ENCODE measurements at regions not wholly inside any gene's neighbourhood (a gene's known extent, or its start where the extent isn't known, plus 50 kb on each side); places are given as distances from the start of the nearest gene placed in this dataset.
A peak's percentile ranks its signal among the peaks of the same experiment; 100 is the strongest.

DNA sequence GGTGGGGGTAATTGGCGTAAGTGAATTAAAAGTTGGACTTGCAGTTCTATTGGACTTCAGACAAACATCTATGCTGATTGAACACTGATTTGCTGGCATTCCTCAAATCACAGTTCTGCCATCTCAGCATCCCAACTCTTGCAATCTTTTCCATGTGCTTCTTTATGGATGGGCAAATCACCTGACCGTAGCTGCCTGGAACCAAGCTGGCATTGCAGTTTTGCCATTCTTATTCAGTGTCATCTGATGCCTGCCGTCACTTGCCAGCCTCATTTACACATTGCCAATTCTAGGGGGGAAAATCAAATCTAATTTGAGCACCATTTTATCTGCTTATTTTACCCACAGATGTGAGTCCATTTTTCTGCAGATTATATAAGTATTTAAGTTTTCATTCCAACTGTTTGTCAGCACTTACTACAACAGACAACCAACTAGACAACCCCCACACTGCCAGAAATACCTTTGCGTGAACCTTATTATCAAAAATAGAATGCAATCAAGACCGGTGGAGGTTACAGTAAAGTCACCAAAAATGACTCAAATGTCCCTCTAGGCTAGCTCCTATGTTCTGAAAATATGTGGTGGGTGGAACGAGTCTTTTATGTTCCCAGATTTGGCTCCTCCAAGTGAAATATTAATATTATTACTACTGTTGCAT is 172.3 kb upstream of the CTBP2 start:
- no peak overlapping the region for H3K4me3 ChIP-seq
- H3K27ac ChIP-seq: peak overlapping the region in 10 of 12 donors; percentile 38 to 81 (median 70)
- no peak for DNase-seq
- H3K9me3 ChIP-seq: no peaks in the 10 kb centered on the region
- intact Hi-C loops (cut with DNase I): loop anchor here in 4 of 10 donors (5.0 to 10.0 kb wide), 4 partner anchors 168 to 345 kb away; partner anchors contain the start of gene CTBP2 (in 2 of the 4)
- ATAC-seq: peak in 2 of 4 donors; percentile 43 to 51
- no peaks in the 10 kb centered on the region for H3K27me3 ChIP-seq
- WGBS, 4 donors: 46 to 58% (median 49%) methylated on average over 6 of the region's 6 CpGs
- no peaks in the 10 kb centered on the region for H3K36me3 ChIP-seq
- TF ChIP-seq POLR2A (IDR thresholded peaks at IDR 0.05): no peak
- TF ChIP-seq, protein P1, sequence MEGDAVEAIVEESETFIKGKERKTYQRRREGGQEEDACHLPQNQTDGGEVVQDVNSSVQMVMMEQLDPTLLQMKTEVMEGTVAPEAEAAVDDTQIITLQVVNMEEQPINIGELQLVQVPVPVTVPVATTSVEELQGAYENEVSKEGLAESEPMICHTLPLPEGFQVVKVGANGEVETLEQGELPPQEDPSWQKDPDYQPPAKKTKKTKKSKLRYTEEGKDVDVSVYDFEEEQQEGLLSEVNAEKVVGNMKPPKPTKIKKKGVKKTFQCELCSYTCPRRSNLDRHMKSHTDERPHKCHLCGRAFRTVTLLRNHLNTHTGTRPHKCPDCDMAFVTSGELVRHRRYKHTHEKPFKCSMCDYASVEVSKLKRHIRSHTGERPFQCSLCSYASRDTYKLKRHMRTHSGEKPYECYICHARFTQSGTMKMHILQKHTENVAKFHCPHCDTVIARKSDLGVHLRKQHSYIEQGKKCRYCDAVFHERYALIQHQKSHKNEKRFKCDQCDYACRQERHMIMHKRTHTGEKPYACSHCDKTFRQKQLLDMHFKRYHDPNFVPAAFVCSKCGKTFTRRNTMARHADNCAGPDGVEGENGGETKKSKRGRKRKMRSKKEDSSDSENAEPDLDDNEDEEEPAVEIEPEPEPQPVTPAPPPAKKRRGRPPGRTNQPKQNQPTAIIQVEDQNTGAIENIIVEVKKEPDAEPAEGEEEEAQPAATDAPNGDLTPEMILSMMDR (IDR thresholded peaks at IDR 0.05): no peak
- peaks cover 0 to 17% (median 0%) of the 10 kb centered on the region in 12 donors for H3K4me1 ChIP-seq

DNA sequence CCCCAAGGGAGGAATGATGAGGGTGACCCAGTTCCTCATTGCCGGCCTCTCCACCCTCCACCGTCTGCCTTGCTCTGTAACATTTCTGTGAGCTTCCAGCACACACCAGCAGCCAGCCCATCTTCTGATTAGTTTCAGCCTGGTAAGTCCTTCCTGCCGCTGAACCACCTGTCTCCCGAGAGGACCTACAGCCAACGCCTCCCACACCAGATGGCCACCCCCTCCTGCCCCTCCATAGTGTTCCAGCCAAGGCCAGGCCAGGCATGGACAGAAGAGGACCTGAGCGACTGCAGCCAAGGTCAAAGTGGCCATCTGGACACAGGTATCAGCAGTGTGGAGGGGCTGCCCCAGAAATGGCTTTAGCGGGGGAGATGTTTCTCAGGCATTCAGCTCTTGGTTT is 170.7 kb upstream of the CTBP2 start:
- intact Hi-C loops (cut with DNase I): loop anchor here in 4 of 10 donors (5.0 to 10.0 kb wide), 4 partner anchors 166 to 344 kb away; partner anchors contain the start of gene CTBP2 (in 2 of the 4)

DNA sequence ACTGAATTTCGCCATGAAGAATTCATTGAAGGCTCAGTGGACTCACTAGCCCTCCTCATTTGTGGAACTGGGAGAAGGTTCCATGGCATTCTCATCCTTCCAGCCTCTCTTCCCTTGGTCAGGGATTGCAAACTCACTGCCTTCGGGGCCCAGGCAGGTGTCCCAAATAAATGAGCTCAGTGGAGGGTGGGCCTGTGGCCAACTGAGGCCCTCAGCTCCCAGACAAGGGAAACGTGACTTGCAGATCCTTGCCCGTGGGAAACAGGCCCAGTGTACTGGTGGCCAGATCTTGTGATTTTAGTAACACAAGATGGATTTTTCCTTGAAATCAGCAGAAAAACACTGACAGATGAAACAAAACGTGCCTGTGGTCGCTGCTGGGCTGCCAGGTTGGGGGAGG is 168.7 kb upstream of the CTBP2 start:
- peak in 1 of 5 donors; percentile 25 for DNase-seq
- Histone ChIP-seq H3K27me3 (no peaks in the 10 kb centered on the region), H3K4me3 (no peak overlapping the region), H3K4me1 (peaks cover 0 to 17% (median 0%) of the 10 kb centered on the region in 12 donors), H3K36me3 (no peaks in the 10 kb centered on the region), H3K9me3 (peaks cover 0 to 6% (median 0%) of the 10 kb centered on the region in 12 donors), H3K27ac (no peak overlapping the region)
- TF ChIP-seq POLR2A (IDR thresholded peaks at IDR 0.05): no peak
- TF ChIP-seq, protein P1 (IDR thresholded peaks at IDR 0.05): no peak
- 52 to 72% (median 55%) methylated on average over 6 of the region's 6 CpGs for WGBS, 4 donors
- intact Hi-C loops (cut with DNase I): no loop called here
- no peak for ATAC-seq

More for the DNA sequence above, 170.7 kb upstream of the CTBP2 start:
- ATAC-seq (no peak), DNase-seq (no peak)
- H3K9me3 ChIP-seq: peaks cover 0 to 6% (median 0%) of the 10 kb centered on the region in 12 donors
- peaks cover 0 to 17% (median 0%) of the 10 kb centered on the region in 12 donors for H3K4me1 ChIP-seq
- H3K36me3 ChIP-seq: no peaks in the 10 kb centered on the region
- no peak overlapping the region for H3K27ac ChIP-seq
- no peak overlapping the region for H3K4me3 ChIP-seq
- H3K27me3 ChIP-seq: no peaks in the 10 kb centered on the region
- TF ChIP-seq, protein P1 (IDR thresholded peaks at IDR 0.05): no peak
- no peak for TF ChIP-seq POLR2A (IDR thresholded peaks at IDR 0.05)
- 90 to 95% (median 94%) methylated on average over 7 of the region's 7 CpGs for WGBS, 4 donors

DNA sequence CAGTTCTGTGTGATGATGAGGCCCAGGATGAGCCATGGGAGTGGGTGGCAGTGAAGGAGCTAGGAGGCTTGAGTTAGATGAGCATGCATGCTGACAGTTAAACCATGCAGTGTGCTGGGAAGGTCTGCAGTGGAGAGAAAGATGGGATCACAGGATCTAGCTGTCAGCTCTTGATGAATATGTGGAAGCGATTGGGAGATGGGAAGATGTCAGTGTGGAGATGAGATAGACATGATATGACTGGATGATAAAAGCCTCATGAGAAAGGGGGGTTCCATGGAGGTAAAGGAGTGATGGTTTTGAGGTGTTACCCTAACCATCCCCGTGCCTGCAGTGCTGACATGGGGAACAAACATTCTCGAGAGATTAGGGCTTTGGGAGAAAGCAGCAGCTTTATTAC is 165.0 kb upstream of the CTBP2 start:
- no peak for TF ChIP-seq POLR2A (IDR thresholded peaks at IDR 0.05)
- TF ChIP-seq, protein P1 (IDR thresholded peaks at IDR 0.05): no peak
- Histone ChIP-seq H3K27me3 (no peaks in the 10 kb centered on the region), H3K4me1 (no peaks in the 10 kb centered on the region), H3K4me3 (no peak overlapping the region), H3K36me3 (no peaks in the 10 kb centered on the region), H3K9me3 (peaks cover 0 to 25% (median 11%) of the 10 kb centered on the region in 12 donors), H3K27ac (no peak overlapping the region)
- DNase-seq: no peak
- intact Hi-C loops (cut with DNase I): no loop called here
- no peak for ATAC-seq
- 65 to 74% (median 68%) methylated on average over 3 of the region's 3 CpGs for WGBS, 4 donors
